ENCODE measurements at regions not wholly inside any gene's neighbourhood (a gene's known extent, or its start where the extent isn't known, plus 50 kb on each side); places are given as distances from the start of the nearest gene placed in this dataset.

DNA sequence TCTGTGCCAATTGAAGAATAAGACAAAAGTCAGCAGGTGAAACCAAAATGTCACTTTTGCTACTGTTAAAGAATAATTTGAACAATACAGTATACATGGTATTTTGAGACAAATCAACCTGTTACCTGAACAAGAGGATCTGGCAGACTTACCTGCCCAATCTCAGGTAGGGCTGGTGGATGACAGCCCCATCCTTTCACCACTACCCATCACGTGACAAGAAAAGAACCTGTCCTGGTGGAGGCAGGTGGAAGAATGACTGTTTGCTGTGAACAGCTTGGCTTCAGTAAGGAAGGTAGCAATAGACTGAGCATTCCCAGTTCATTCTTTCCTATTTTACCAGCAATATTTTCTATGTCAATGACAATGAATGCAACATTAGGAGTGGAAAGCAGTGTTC lies 349.6 kb downstream of the GPATCH2 start:
- DNase-seq = no peak
- Histone ChIP-seq H3K36me3 (no peaks in the 10 kb centered on the region), H3K27me3 (no peaks in the 10 kb centered on the region), H3K4me1 (peaks cover 0 to 4% (median under 1%) of the 10 kb centered on the region in 4 donors), H3K9me3 (no peaks in the 10 kb centered on the region), H3K27ac (no peak overlapping the region), H3K4me3 (no peak overlapping the region)
- intact Hi-C loops (cut with DNase I; ENCODE audit: low total_unique reads) = no loop called here
- TF ChIP-seq CTCF (IDR thresholded peaks at IDR 0.05) = no peak

DNA sequence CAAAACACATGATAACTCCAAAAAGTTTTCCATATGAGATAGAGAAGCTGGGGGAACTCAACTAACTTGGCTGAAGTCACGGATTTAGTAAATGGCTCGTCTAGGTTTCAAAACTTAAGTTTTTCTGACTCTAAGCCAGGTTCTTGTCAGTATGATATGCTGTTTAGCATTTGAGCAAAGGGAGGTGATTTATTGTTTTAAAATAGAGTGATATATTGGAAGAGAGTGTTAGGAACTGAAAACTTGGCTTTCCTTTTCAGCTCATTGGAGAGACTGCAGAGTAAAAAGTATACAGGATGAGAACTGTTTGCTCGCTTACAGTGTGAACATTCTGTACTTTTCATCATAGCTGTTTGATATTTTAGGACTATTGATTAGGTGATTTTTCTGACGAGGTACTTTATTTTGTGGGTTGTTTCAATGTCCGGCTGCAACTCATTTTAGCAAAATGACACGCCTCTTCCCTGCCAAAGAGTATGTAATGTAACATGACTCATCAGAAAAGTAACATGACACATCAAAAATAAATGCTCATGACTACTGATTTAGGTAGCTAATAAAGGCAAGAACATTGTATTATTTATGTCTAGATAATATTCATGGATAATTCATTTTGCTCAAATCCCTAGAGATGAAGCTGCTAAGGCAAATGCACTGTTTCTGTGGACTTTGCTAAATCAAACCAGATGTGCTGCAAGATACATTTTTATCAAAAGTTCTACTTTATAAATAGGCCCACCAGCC lies 355.1 kb downstream of the GPATCH2 start:
- H3K36me3 ChIP-seq = no peaks in the 10 kb centered on the region
- H3K4me3 ChIP-seq = peak overlapping the region in 1 of 2 donors; percentile 10
- peaks cover 0 to 47% (median 10%) of the 10 kb centered on the region in 4 donors for H3K4me1 ChIP-seq
- intact Hi-C loops (cut with DNase I; ENCODE audit: low total_unique reads) = no loop called here
- DNase-seq = no peak
- no peak for TF ChIP-seq CTCF (IDR thresholded peaks at IDR 0.05)
- peak overlapping the region; percentile 32 to 50 for H3K27ac ChIP-seq
- no peaks in the 10 kb centered on the region for H3K9me3 ChIP-seq
- no peaks in the 10 kb centered on the region for H3K27me3 ChIP-seq

DNA sequence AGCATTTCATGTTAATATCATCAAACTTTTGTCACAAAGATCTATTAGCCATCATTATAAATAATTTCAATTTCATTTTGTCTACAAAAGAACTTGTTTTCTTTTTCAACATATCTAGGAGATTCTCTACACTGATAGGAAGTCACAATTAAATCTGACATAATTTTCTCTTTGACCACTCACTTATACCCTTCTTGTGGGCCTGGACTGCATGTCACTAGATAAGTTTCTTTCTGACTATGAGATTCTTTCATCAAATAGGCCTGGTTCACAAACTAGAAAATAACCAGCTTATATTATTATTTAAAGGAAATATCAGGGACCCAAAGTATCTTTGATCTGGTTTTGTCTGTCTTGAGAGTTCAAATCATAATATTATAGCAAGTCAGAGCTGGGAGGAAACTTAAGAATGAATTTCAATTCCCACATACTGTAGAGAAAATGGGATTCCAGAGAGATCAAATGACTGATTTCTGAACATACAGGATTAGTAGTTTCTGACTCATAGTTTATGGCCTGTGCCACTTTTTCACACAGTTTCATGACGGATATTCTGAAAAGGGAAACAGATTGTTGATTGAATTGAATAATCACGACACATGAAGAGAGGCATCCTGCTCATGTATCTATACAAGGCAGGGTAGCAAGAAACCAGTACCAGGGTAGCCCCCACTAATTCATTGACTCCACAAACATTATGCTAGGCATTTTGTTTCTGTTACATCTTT lies 355.8 kb downstream of the GPATCH2 start:
- DNase-seq = no peak
- TF ChIP-seq CTCF (IDR thresholded peaks at IDR 0.05) = no peak
- H3K36me3 ChIP-seq = no peaks in the 10 kb centered on the region
- peaks cover 0 to 47% (median 10%) of the 10 kb centered on the region in 4 donors for H3K4me1 ChIP-seq
- intact Hi-C loops (cut with DNase I; ENCODE audit: low total_unique reads) = no loop called here
- no peaks in the 10 kb centered on the region for H3K27me3 ChIP-seq
- no peak overlapping the region for H3K4me3 ChIP-seq
- peak overlapping the region; percentile 32 to 50 for H3K27ac ChIP-seq
- H3K9me3 ChIP-seq = no peaks in the 10 kb centered on the region

GRCh38 chr1:217274416-217274815 lies 356.5 kb downstream of the GPATCH2 start:
- intact Hi-C loops (cut with DNase I; ENCODE audit: low total_unique reads) = no loop called here
- no peak for TF ChIP-seq CTCF (IDR thresholded peaks at IDR 0.05)
- Histone ChIP-seq H3K4me1 (peaks cover 0 to 47% (median 10%) of the 10 kb centered on the region in 4 donors), H3K36me3 (no peaks in the 10 kb centered on the region), H3K27me3 (no peaks in the 10 kb centered on the region), H3K9me3 (no peaks in the 10 kb centered on the region), H3K4me3 (no peak overlapping the region), H3K27ac (peak overlapping the region in 1 of 2 donors; percentile 8)
- no peak for DNase-seq

GRCh38 chr1:217273866-217274265 lies 357.0 kb downstream of the GPATCH2 start:
- Histone ChIP-seq H3K27ac (peak overlapping the region; percentile 8 to 14), H3K4me1 (peaks cover 0 to 47% (median 10%) of the 10 kb centered on the region in 4 donors), H3K4me3 (no peak overlapping the region), H3K27me3 (no peaks in the 10 kb centered on the region), H3K9me3 (no peaks in the 10 kb centered on the region), H3K36me3 (no peaks in the 10 kb centered on the region)
- TF ChIP-seq CTCF (IDR thresholded peaks at IDR 0.05) = no peak
- no peak for DNase-seq
- intact Hi-C loops (cut with DNase I; ENCODE audit: low total_unique reads) = no loop called here
